GM19452 (cell line): ENCODE measurements at regions not wholly inside any gene's neighbourhood (a gene's known extent, or its start where the extent isn't known, plus 50 kb on each side); places are given as distances from the start of the nearest gene placed in this dataset.

ENCODE experiments used
- ATAC-seq: cut with Tn5 transposase; IDR thresholded peaks from one replicate; pipeline ENCODE4 v1.9.1; 2021; ENCODE audit not compliant: unreplicated experiment

- ATAC-seq = no peak
Observed at GRCh38 chr18:77896586-77897252, 647.1 kb downstream of the GALR1 start.

GRCh38 chr18:77897606-77898005 lies 648.0 kb downstream of the GALR1 start:
- no peak for ATAC-seq

- peak; percentile 100 for ATAC-seq
Observed at GRCh38 chr18:77899972-77900754, 650.5 kb downstream of the GALR1 start.

- no peak for ATAC-seq
Observed at GRCh38 chr18:77905011-77905410, 655.4 kb downstream of the GALR1 start.

DNA sequence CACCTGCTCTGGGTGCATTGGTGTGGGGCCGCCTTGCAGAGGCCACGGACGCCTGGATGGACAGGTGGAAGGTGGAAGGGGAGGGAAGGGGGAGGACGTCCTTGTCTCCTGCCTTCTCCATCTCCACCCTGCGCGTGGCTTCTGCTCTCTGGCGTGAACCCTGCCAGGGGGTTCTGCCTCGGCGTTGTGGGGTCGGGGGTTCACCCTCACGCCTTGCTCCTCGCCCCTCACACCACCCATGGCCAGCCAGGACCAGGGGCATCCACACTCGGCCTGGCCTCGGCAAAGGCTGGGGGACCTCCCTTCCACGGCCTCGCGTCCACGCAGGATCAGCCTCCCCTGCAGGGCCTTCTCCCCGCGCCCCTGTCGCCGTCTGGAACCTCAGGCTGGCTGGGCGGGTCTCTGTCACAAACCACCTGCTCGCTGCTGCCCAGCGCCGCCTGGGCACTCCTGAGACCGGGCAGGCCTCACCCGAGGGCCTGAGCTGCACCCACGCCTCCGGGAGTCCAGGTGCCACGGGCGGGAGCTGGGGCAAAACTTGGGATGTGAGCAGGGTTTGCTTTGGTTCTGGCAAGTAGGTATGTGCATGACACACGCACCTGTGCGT lies 655.9 kb downstream of the GALR1 start:
- ATAC-seq = no peak

DNA sequence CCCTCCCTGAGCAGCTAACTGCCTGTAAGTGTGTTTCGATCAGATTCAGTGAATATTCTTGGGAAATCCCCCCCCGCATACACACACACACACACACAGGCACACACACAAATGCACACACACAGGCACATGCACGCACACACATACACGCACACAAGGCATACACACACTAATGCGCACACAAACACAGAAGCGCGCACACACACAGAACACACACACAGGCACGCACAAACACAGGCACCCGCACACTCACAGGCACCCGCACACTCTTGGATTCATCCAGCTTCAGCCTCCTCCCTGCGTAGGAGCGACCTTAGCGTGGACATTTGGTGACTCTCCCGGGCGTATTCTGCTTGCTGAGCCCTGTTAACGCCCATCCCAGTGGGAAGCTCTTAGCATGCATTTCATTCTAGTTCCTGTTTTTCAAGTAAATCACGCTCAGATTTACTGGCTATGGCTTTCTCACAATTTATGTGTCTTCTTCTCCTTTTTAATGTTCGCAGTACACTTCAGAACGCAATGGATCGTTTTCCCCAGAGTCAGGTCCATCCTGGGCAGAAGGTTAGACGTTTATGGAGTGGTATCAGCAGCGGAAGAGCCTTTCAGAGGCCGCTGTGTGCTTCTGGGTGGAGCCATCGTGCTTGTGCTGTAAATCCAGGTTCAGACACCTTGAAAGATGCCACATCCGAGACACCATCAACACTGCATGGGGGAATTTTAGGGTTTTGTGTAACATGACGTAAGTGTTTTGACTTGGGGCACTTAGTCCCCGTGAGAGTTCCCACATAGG lies 656.6 kb downstream of the GALR1 start:
- ATAC-seq = no peak

DNA sequence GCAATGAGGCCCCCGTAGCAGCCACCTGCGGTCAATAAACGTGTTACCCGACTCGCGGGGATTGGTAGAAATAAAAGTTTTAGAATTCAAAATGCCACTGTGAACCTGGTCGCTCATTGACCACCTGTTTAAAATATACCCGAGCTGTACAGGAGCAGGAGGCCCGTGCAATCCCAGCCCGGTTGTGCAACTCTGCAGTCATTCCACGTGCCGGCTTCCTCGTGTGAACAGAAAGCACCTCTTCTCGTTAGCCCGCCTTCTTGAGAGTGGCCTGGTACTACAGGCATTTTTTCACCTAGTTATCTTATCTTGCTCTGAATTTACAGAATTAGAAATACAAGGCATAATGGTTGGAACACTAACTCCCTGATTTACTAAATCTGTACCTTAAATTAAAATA lies 660.7 kb downstream of the GALR1 start:
- no peak for ATAC-seq

GRCh38 chr18:77911971-77912605 lies 662.4 kb downstream of the GALR1 start:
- ATAC-seq = no peak

GRCh38 chr18:77918730-77919129 lies 669.1 kb downstream of the GALR1 start:
- no peak for ATAC-seq

GRCh38 chr18:77919923-77920322 lies 670.3 kb downstream of the GALR1 start:
- no peak for ATAC-seq

DNA sequence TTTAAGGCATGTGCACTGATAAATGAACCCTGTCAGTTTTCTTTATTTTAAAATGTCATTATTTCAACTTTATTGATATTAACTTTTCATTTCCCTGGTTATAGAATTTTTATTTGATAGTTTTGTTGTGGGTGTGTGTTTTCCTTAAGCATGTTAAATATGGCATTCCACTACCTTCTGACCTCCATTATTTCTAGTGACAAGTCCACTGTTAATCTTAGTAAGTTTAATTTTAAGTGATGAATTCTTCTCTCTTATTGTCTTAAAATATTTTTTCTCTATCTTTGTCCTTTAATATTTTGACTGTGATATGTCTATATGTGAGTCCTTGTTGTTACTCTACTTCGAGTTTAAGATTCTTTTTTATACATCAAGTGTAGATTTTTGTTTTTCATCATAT lies 685.7 kb downstream of the GALR1 start:
- ATAC-seq = no peak

GRCh38 chr18:77940566-77940965 lies 690.9 kb downstream of the GALR1 start:
- ATAC-seq = no peak

GRCh38 chr18:77944533-77944932 lies 694.9 kb downstream of the GALR1 start:
- no peak for ATAC-seq

DNA sequence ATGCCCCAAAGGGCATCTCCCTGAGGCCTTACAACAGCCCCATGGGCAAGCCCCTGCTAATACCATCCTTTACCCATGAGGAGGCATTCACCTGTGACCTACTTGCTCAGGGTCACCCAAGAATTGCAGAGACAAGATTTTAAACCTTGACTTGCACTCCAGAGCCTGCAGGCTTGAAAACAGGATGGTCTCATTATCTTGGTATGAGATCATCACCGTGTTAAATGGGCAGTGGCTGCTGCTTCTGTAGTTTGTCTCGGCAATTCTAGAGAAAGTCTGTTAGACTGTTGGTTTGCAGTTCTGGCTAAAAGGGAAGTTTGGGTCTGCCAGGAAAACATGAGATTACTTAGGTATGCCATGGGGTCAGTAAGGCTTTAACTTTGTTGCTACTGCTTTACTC lies 698.9 kb downstream of the GALR1 start:
- ATAC-seq = no peak

- ATAC-seq = no peak
Observed at GRCh38 chr18:77949355-77949973, 699.8 kb downstream of the GALR1 start.

- no peak for ATAC-seq
Observed at GRCh38 chr18:77959248-77959647, 709.6 kb downstream of the GALR1 start.

GRCh38 chr18:77960791-77961410 lies 711.3 kb downstream of the GALR1 start:
- ATAC-seq = no peak

GRCh38 chr18:77967071-77967470 lies 717.4 kb downstream of the GALR1 start:
- no peak for ATAC-seq

DNA sequence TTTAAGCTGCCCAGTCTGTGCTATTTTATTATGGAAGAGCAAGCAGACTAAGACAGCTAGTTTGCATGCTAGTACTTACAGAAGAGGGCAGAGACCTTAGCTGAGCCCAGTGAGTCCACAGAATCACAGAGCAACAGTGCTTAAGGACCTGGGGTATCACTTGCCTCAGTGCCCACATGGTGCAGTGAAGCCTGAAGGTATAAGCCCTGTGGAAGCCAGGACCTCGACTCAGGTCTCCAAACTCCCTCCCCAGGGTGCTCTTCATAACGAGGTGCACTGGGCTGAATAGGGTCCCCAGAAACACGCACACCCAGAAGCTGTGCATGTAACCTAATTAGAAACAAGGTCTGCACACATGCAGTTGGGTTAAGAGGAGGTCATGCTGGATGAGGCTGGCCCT lies 718.1 kb downstream of the GALR1 start:
- no peak for ATAC-seq

DNA sequence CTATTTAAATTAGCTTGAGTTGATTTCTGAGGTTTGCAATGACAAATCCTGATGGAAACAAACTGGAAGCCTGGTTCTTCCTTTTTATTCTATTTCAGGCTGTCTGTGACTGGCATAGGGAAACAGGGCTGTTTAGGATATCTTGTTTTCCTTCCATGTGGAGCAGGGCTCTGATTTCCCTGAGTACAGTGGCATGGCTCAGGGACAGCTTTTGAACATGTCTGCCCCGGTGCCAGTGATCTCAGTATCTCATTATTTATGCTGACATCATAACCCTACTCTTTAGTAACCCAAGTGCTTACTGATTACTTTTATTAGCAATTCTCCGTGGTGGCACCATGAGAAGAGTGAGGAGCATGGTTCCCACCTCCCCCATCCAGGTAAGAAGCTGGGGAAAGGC lies 720.3 kb downstream of the GALR1 start:
- no peak for ATAC-seq
